ENCODE measurements at regions not wholly inside any gene's neighbourhood (a gene's known extent, or its start where the extent isn't known, plus 50 kb on each side); places are given as distances from the start of the nearest gene placed in this dataset.

DNA sequence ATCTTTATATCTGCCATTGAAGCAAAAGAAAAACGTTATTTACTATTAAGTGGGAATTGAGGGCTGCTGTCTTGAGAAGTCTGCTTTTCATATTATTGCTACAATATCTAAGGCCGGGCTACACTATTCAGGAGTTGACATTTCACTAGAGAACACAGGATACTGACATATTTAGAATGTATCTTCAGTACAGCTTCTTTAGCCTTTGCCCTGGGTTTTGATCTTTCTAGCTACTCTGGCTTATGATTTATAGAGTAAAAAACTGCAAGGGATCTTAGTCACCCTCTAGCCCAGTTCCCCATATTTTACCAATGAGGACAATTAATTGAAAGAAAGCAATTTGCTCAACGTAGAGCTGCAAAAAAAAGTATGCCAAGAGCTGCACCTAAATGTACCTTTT lies 307.4 kb upstream of the DPPA4 start:
- Histone ChIP-seq H3K4me3 (no peak overlapping the region), H3K4me1 (no peaks in the 10 kb centered on the region), H3K36me3 (no peaks in the 10 kb centered on the region), H3K27ac (no peak overlapping the region), H3K27me3 (peaks cover 0 to 3% (median 0%) of the 10 kb centered on the region in 4 donors), H3K9me3 (no peaks in the 10 kb centered on the region)
- intact Hi-C loops (cut with DNase I): no loop called here
- DNase-seq (no peak), ATAC-seq (no peak), FAIRE-seq (no peak)
- 30 to 48% methylated on average over 3 of the region's 3 CpGs for WGBS, 2 donors
- TF ChIP-seq, protein P1, sequence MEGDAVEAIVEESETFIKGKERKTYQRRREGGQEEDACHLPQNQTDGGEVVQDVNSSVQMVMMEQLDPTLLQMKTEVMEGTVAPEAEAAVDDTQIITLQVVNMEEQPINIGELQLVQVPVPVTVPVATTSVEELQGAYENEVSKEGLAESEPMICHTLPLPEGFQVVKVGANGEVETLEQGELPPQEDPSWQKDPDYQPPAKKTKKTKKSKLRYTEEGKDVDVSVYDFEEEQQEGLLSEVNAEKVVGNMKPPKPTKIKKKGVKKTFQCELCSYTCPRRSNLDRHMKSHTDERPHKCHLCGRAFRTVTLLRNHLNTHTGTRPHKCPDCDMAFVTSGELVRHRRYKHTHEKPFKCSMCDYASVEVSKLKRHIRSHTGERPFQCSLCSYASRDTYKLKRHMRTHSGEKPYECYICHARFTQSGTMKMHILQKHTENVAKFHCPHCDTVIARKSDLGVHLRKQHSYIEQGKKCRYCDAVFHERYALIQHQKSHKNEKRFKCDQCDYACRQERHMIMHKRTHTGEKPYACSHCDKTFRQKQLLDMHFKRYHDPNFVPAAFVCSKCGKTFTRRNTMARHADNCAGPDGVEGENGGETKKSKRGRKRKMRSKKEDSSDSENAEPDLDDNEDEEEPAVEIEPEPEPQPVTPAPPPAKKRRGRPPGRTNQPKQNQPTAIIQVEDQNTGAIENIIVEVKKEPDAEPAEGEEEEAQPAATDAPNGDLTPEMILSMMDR (IDR thresholded peaks at IDR 0.05): no peak

DNA sequence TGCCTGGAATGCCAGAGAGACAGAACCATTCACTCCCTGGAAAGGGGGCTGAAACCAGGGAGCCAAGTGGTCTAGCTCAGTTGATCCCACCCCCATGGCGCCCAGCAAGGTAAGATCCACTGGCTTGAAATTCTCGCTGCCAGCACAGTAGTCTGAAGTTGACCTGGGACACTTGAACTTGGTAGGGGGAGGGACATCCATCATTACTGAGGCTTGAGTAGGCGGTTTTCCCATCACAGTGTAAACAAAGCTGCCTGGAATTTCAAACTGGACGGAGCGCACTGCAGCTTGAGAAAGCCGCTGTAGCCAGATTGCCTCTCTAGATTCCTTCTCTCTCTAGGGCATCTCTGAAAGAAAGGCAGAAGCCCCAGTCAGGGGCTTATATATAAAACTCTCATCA lies 310.7 kb upstream of the DPPA4 start:
- Histone ChIP-seq H3K27me3 (peaks cover 0 to 3% (median 0%) of the 10 kb centered on the region in 4 donors), H3K4me1 (no peaks in the 10 kb centered on the region), H3K4me3 (no peak overlapping the region), H3K27ac (no peak overlapping the region), H3K36me3 (no peaks in the 10 kb centered on the region), H3K9me3 (no peaks in the 10 kb centered on the region)
- DNase-seq (no peak), ATAC-seq (no peak), FAIRE-seq (no peak)
- WGBS, 2 donors: 41 to 42% methylated on average over 6 of the region's 6 CpGs
- intact Hi-C loops (cut with DNase I): no loop called here
- TF ChIP-seq, protein P1 (IDR thresholded peaks at IDR 0.05): no peak

DNA sequence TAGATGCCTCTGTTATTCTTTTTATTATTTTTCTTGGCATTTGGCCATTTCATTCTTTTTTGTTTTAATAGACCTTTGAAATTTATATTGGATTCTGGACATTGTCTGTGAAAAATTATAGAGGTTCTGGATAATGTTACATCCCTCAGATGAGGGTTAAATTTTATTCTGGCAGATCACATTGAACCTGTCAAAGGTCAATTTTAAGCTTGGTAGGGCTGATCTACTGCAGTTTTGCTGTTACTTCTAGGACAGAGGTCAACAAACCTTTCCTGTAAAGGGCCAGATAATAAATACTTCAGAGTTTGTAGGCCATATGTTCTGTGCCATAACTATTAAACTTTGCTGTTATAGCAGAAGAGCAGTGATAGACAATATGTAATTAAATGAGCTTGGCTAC lies 318.9 kb upstream of the DPPA4 start:
- H3K36me3 ChIP-seq: no peaks in the 10 kb centered on the region
- intact Hi-C loops (cut with DNase I): no loop called here
- ATAC-seq: no peak
- no peak for DNase-seq
- FAIRE-seq: no peak
- no peaks in the 10 kb centered on the region for H3K4me1 ChIP-seq
- no peaks in the 10 kb centered on the region for H3K9me3 ChIP-seq
- H3K27ac ChIP-seq: no peak overlapping the region
- no peak overlapping the region for H3K4me3 ChIP-seq
- TF ChIP-seq, protein P1 (IDR thresholded peaks at IDR 0.05): no peak
- H3K27me3 ChIP-seq: no peaks in the 10 kb centered on the region

DNA sequence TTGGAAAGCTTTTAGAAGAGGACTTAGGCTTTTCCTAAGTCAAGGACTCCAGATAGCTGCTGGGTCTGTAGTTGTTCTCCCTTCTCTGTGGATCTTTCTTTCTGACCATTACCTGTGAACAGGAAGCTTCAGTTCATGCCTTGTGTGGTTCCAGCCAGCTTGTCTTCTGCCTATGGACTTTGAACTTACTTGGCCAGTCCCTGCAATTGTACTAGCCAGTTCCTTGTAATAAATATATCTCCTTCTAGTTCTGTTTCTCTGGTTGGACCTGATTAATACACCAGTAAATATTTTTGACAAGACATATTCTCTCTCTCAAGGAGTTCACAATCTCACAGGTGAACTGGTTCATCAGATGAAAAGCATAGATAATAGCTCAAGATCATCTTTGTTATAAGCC lies 341.3 kb upstream of the DPPA4 start:
- Histone ChIP-seq H3K4me3 (no peak overlapping the region), H3K36me3 (no peaks in the 10 kb centered on the region), H3K4me1 (peaks cover 0 to 7% (median 6%) of the 10 kb centered on the region in 3 donors), H3K9me3 (no peaks in the 10 kb centered on the region), H3K27ac (peak overlapping the region in 1 of 4 donors; percentile 2), H3K27me3 (no peaks in the 10 kb centered on the region)
- TF ChIP-seq, protein P1 (IDR thresholded peaks at IDR 0.05): no peak
- intact Hi-C loops (cut with DNase I): no loop called here
- peak in 2 of 6 donors; percentile 23 to 33 for DNase-seq
- peak; percentile 91 to 99 (median 94) for ATAC-seq
- FAIRE-seq: no peak

DNA sequence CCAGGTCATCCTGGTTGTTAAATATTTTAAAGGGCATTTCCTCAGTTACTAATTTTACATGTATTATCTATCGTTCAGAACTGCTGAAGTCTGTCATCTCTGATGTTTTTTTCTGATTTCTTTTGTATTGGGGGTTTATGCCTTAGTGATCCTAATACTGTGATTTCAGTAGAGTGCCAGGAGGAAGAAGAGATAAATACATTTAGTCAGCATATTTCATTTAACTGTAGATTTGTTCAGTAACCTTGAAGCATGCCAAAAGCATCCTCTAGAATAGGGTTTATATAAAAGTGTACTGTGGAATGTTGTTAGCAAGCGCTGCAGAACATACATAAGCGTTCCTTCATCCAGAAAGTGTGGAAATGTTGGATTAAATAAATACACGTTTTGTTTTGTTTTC lies 342.3 kb upstream of the DPPA4 start:
- intact Hi-C loops (cut with DNase I): no loop called here
- DNase-seq (no peak), ATAC-seq (no peak), FAIRE-seq (no peak)
- Histone ChIP-seq H3K9me3 (no peaks in the 10 kb centered on the region), H3K27me3 (no peaks in the 10 kb centered on the region), H3K36me3 (no peaks in the 10 kb centered on the region), H3K4me3 (no peak overlapping the region), H3K27ac (no peak overlapping the region), H3K4me1 (peaks cover 0 to 7% (median 6%) of the 10 kb centered on the region in 3 donors)
- WGBS, 2 donors: 71% methylated on average over 4 of the region's 4 CpGs
- TF ChIP-seq, protein P1 (IDR thresholded peaks at IDR 0.05): no peak

All from pancreas (tissue), 10 donors.